HUES48 (cell line): ENCODE measurements at regions not wholly inside any gene's neighbourhood (a gene's known extent, or its start where the extent isn't known, plus 50 kb on each side); places are given as distances from the start of the nearest gene placed in this dataset.
A peak's percentile ranks its signal among the peaks of the same experiment; 100 is the strongest.

ENCODE experiments used
- H3K27ac ChIP-seq: one replicate; pipeline ENCODE4 v1.7.0; 2013; ENCODE audit warnings: low read depth, low read length, inconsistent platforms
- H3K27me3 ChIP-seq: 2 replicates; pipeline ENCODE4 v1.6.1; 2013; ENCODE audit warnings: mild to moderate bottlenecking, low read length; ENCODE audit not compliant: control insufficient read depth, insufficient read depth
- H3K36me3 ChIP-seq: 2 replicates; pipeline ENCODE4 v1.6.1; 2013; ENCODE audit warnings: low read length; ENCODE audit not compliant: control insufficient read depth, insufficient read depth
- H3K4me1 ChIP-seq: 2 replicates; pipeline ENCODE4 v1.6.1; 2013; ENCODE audit warnings: mild to moderate bottlenecking, low read length; ENCODE audit not compliant: control insufficient read depth, insufficient read depth
- H3K4me3 ChIP-seq: 2 replicates; pipeline ENCODE4 v1.5.1; 2013; ENCODE audit warnings: mild to moderate bottlenecking, low read depth, low read length
- H3K9ac ChIP-seq: 2 replicates; pipeline ENCODE4 v1.6.1; 2013; ENCODE audit warnings: mild to moderate bottlenecking, low read depth, low read length, moderate library complexity
- H3K9me3 ChIP-seq: 2 replicates; pipeline ENCODE4 v1.6.1; 2013; ENCODE audit warnings: low read length; ENCODE audit not compliant: control insufficient read depth, insufficient read depth

GRCh38 chr1:198447468-198447867, 93.0 kb downstream of the ATP6V1G3 start:
- H3K27ac ChIP-seq = no peak overlapping the region
- H3K4me1 ChIP-seq = no peaks in the 10 kb centered on the region
- H3K27me3 ChIP-seq = no peaks in the 10 kb centered on the region
- H3K36me3 ChIP-seq = no peaks in the 10 kb centered on the region
- H3K9me3 ChIP-seq = no peaks in the 10 kb centered on the region
- H3K4me3 ChIP-seq = no peak overlapping the region
- H3K9ac ChIP-seq = no peak overlapping the region

- Histone ChIP-seq H3K36me3 (no peaks in the 10 kb centered on the region), H3K27me3 (no peaks in the 10 kb centered on the region), H3K4me1 (no peaks in the 10 kb centered on the region)
Observed at GRCh38 chr1:198445872-198446271, 94.6 kb downstream of the ATP6V1G3 start.

GRCh38 chr1:198444792-198445191, 95.7 kb downstream of the ATP6V1G3 start:
- Histone ChIP-seq H3K27ac (no peak overlapping the region), H3K9ac (no peak overlapping the region), H3K4me1 (no peaks in the 10 kb centered on the region), H3K9me3 (no peaks in the 10 kb centered on the region), H3K36me3 (no peaks in the 10 kb centered on the region), H3K4me3 (no peak overlapping the region), H3K27me3 (no peaks in the 10 kb centered on the region)

More at GRCh38 chr1:198445872-198446271, 94.6 kb downstream of the ATP6V1G3 start:
- Histone ChIP-seq H3K9ac (no peak overlapping the region), H3K9me3 (no peaks in the 10 kb centered on the region), H3K4me3 (no peak overlapping the region), H3K27ac (no peak overlapping the region)

- no peak overlapping the region for H3K4me3 ChIP-seq
- H3K36me3 ChIP-seq = no peaks in the 10 kb centered on the region
- no peak overlapping the region for H3K9ac ChIP-seq
- H3K27ac ChIP-seq = peak overlapping the region; percentile 44
- no peaks in the 10 kb centered on the region for H3K4me1 ChIP-seq
- H3K9me3 ChIP-seq = no peaks in the 10 kb centered on the region
- H3K27me3 ChIP-seq = no peaks in the 10 kb centered on the region
Observed at GRCh38 chr1:198443365-198444233, 96.9 kb downstream of the ATP6V1G3 start.

- Histone ChIP-seq H3K9ac (no peak overlapping the region), H3K4me3 (no peak overlapping the region), H3K36me3 (no peaks in the 10 kb centered on the region), H3K9me3 (no peaks in the 10 kb centered on the region), H3K27me3 (no peaks in the 10 kb centered on the region), H3K27ac (no peak overlapping the region), H3K4me1 (peaks cover 4% of the 10 kb centered on the region; the same call in 1 of the 2 replicates)
Observed at GRCh38 chr1:198440842-198441241, 99.6 kb downstream of the ATP6V1G3 start.

GRCh38 chr1:198437332-198437731, 103.1 kb downstream of the ATP6V1G3 start:
- no peak overlapping the region for H3K27ac ChIP-seq
- no peaks in the 10 kb centered on the region for H3K36me3 ChIP-seq
- no peak overlapping the region for H3K9ac ChIP-seq
- H3K27me3 ChIP-seq = no peaks in the 10 kb centered on the region
- H3K4me3 ChIP-seq = no peak overlapping the region
- H3K9me3 ChIP-seq = no peaks in the 10 kb centered on the region
- peaks cover 4% of the 10 kb centered on the region; the same call in 1 of the 2 replicates for H3K4me1 ChIP-seq

- peaks cover 4% of the 10 kb centered on the region; the same call in 1 of the 2 replicates for H3K4me1 ChIP-seq
- H3K27ac ChIP-seq = no peak overlapping the region
- no peaks in the 10 kb centered on the region for H3K36me3 ChIP-seq
- no peak overlapping the region for H3K4me3 ChIP-seq
- no peak overlapping the region for H3K9ac ChIP-seq
- H3K9me3 ChIP-seq = no peaks in the 10 kb centered on the region; the same call in 1 of the 2 replicates
- H3K27me3 ChIP-seq = no peaks in the 10 kb centered on the region
Observed at GRCh38 chr1:198436276-198436675, 104.2 kb downstream of the ATP6V1G3 start.

GRCh38 chr1:198435056-198435455, 105.4 kb downstream of the ATP6V1G3 start:
- Histone ChIP-seq H3K27me3 (no peaks in the 10 kb centered on the region), H3K36me3 (no peaks in the 10 kb centered on the region), H3K4me1 (peaks cover 4% of the 10 kb centered on the region; the same call in 1 of the 2 replicates), H3K9me3 (no peaks in the 10 kb centered on the region; the same call in 1 of the 2 replicates), H3K4me3 (no peak overlapping the region), H3K27ac (no peak overlapping the region), H3K9ac (no peak overlapping the region)

- Histone ChIP-seq H3K27ac (no peak overlapping the region), H3K4me3 (no peak overlapping the region), H3K36me3 (no peaks in the 10 kb centered on the region), H3K27me3 (no peaks in the 10 kb centered on the region), H3K9me3 (no peaks in the 10 kb centered on the region), H3K4me1 (peaks cover 17% of the 10 kb centered on the region), H3K9ac (no peak overlapping the region)
Observed at GRCh38 chr1:198424441-198424840, 116.0 kb downstream of the ATP6V1G3 start.

GRCh38 chr1:198423673-198424072, 116.8 kb downstream of the ATP6V1G3 start:
- no peaks in the 10 kb centered on the region for H3K27me3 ChIP-seq

GRCh38 chr1:198417039-198417438, 123.4 kb downstream of the ATP6V1G3 start:
- Histone ChIP-seq H3K9ac (no peak overlapping the region), H3K4me1 (no peaks in the 10 kb centered on the region), H3K27ac (no peak overlapping the region), H3K9me3 (no peaks in the 10 kb centered on the region), H3K36me3 (no peaks in the 10 kb centered on the region), H3K27me3 (no peaks in the 10 kb centered on the region), H3K4me3 (no peak overlapping the region)

More at GRCh38 chr1:198423673-198424072, 116.8 kb downstream of the ATP6V1G3 start:
- Histone ChIP-seq H3K4me3 (no peak overlapping the region), H3K4me1 (peaks cover 17% of the 10 kb centered on the region), H3K9me3 (no peaks in the 10 kb centered on the region), H3K27ac (no peak overlapping the region), H3K36me3 (no peaks in the 10 kb centered on the region), H3K9ac (no peak overlapping the region)
